ENCODE measurements at regions not wholly inside any gene's neighbourhood (a gene's known extent, or its start where the extent isn't known, plus 50 kb on each side); places are given as distances from the start of the nearest gene placed in this dataset.

- H2AK5ac ChIP-seq (ENCODE audit: insufficient read length, low read length): no peak overlapping the region
- H3K56ac ChIP-seq (ENCODE audit: insufficient read length, low read depth, low read length): no peak overlapping the region
- no peak overlapping the region for H3T11ph ChIP-seq (ENCODE audit: low read length)
- no peaks in the 10 kb centered on the region for H3K79me2 ChIP-seq (ENCODE audit: insufficient read depth, low read length)
- no peak for DNase-seq
- no peak overlapping the region for H2BK120ac ChIP-seq (ENCODE audit: low read depth, low read length, poor library complexity, severe bottlenecking)
- no peak overlapping the region for H4K8ac ChIP-seq (replicated peaks; ENCODE audit: insufficient read length, low read depth, low read length)
- H3K14ac ChIP-seq (ENCODE audit: insufficient read depth, low read length): no peak overlapping the region
- WGBS (ENCODE audit: extremely low coverage, insufficient read length, low lambda C conversion rate): no CpG with 5 or more reads among the region's 1 CpG
- H4K91ac ChIP-seq (ENCODE audit: insufficient read length, low read depth, low read length): no peak overlapping the region
- H3K4ac ChIP-seq (ENCODE audit: low read depth, low read length): no peak overlapping the region
- no peak overlapping the region for H2BK15ac ChIP-seq (ENCODE audit: low read depth, low read length)
- no peaks in the 10 kb centered on the region for H4K20me1 ChIP-seq (ENCODE audit: control insufficient read depth, insufficient read depth, insufficient read length)
- Mint-ChIP-seq H3K9me3 (peaks cover 11 to 26% of the 10 kb centered on the region in 2 experiments; a peak in 4 of 5 replicates), H3K4me3 (no peak overlapping the region), H3K36me3 (ENCODE audit: insufficient read depth in 1 of 3, low read depth in 3 of 3) (peaks cover 2 to 19% (median 5%) of the 10 kb centered on the region in 3 experiments), H3K27ac (no peak overlapping the region), H3K27me3 (ENCODE audit: low read depth) (no peaks in the 10 kb centered on the region), H3K4me1 (peaks cover 2 to 8% of the 10 kb centered on the region in 2 experiments; a peak in 3 of 4 replicates)
- no peak overlapping the region for H3K4me2 ChIP-seq (ENCODE audit: insufficient read depth, insufficient read length, low read length)
- no peak overlapping the region for H3K9ac ChIP-seq (ENCODE audit: extremely low read depth, insufficient read length, low read length)
- H2BK5ac ChIP-seq (ENCODE audit: insufficient read length, low read length): no peak overlapping the region
- H3K23ac ChIP-seq (ENCODE audit: insufficient read length, low read depth, low read length): no peak overlapping the region
- H2BK20ac ChIP-seq (ENCODE audit: low read depth, low read length, poor library complexity, severe bottlenecking): no peak overlapping the region
- no peaks in the 10 kb centered on the region for H3K79me1 ChIP-seq (ENCODE audit: insufficient read depth, low read depth, low read length, poor library complexity, severe bottlenecking)
- no peaks in the 10 kb centered on the region for H3K4me1 ChIP-seq (ENCODE audit: insufficient read depth, low read length)
- no peak overlapping the region for H2BK12ac ChIP-seq (ENCODE audit: insufficient read length, low read depth, low read length)
- no peak overlapping the region for H3K18ac ChIP-seq (ENCODE audit: insufficient read length, low read depth, low read length)
- H3K27ac ChIP-seq (ENCODE audit: insufficient read length, low read depth, low read length): no peak overlapping the region
- H4K5ac ChIP-seq (ENCODE audit: insufficient read length, low read depth, low read length): no peak overlapping the region
- no peak for TF ChIP-seq CTCF (conservative IDR thresholded peaks at IDR 0.05)
- H3K23me2 ChIP-seq (ENCODE audit: insufficient read length, low read depth, low read length, poor library complexity, severe bottlenecking): no peaks in the 10 kb centered on the region
- H3K27me3 ChIP-seq (ENCODE audit: insufficient read depth, low read length): no peaks in the 10 kb centered on the region
- H3K9me3 ChIP-seq (ENCODE audit: control insufficient read depth, low read depth, low read length): no peaks in the 10 kb centered on the region
- no peak overlapping the region for H2AFZ ChIP-seq (ENCODE audit: low read length)
These were observed 653.4 kb downstream of the HDGFL1 start for GRCh38 chr6:23222724-23223123.
